ENCODE measurements at regions not wholly inside any gene's neighbourhood (a gene's known extent, or its start where the extent isn't known, plus 50 kb on each side); places are given as distances from the start of the nearest gene placed in this dataset.

DNA sequence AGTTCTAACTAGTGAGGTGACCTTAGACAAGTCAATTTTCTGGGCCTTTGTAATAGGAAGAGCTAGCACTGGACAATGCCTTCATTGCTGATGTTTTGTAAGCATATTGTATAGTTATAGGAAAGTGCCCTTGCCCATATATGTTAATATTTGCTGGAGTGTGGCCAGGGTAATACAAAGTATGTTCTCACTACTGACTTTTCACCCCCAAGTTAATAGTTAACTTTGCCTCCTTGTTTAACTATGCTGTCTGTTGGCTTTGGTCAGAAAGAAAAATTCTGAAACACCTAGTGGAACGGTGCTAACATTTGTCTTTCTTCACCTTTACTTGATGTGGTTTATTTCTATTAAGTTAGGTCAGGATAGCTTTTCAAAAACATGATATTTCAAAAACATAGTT lies 287.4 kb upstream of the CTNNB1 start:
- H3K9ac ChIP-seq (ENCODE audit: extremely low read depth, low read length, poor library complexity, severe bottlenecking): no peak overlapping the region
- Mint-ChIP-seq H3K4me3 (no peak overlapping the region), H3K27ac (no peak overlapping the region), H3K9me3 (no peaks in the 10 kb centered on the region), H3K4me1 (no peaks in the 10 kb centered on the region), H3K27me3 (ENCODE audit: insufficient read depth) (no peaks in the 10 kb centered on the region), H3K36me3 (ENCODE audit: low read depth) (no peaks in the 10 kb centered on the region)
- H3K4me3 ChIP-seq (ENCODE audit: low read length): no peak overlapping the region
- no peaks in the 10 kb centered on the region for H3K9me3 ChIP-seq (ENCODE audit: control insufficient read depth, low read length)
- TF ChIP-seq, protein P1, sequence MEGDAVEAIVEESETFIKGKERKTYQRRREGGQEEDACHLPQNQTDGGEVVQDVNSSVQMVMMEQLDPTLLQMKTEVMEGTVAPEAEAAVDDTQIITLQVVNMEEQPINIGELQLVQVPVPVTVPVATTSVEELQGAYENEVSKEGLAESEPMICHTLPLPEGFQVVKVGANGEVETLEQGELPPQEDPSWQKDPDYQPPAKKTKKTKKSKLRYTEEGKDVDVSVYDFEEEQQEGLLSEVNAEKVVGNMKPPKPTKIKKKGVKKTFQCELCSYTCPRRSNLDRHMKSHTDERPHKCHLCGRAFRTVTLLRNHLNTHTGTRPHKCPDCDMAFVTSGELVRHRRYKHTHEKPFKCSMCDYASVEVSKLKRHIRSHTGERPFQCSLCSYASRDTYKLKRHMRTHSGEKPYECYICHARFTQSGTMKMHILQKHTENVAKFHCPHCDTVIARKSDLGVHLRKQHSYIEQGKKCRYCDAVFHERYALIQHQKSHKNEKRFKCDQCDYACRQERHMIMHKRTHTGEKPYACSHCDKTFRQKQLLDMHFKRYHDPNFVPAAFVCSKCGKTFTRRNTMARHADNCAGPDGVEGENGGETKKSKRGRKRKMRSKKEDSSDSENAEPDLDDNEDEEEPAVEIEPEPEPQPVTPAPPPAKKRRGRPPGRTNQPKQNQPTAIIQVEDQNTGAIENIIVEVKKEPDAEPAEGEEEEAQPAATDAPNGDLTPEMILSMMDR (conservative IDR thresholded peaks at IDR 0.05): no peak
- WGBS, 2 experiments (ENCODE audit: insufficient coverage in 1 of 2, insufficient read length in 1 of 2): 100% methylated on average over 1 of the region's 1 CpG; no CpG with 5 or more reads in 1 of the 2 experiments
- no peaks in the 10 kb centered on the region for H3K4me1 ChIP-seq (ENCODE audit: control insufficient read depth, insufficient read depth, low read length)
- H3K27ac ChIP-seq (ENCODE audit: low read depth, low read length): no peak overlapping the region
- H3K36me3 ChIP-seq (ENCODE audit: control insufficient read depth, insufficient read depth, low read length): no peaks in the 10 kb centered on the region
- no peak for DNase-seq
- no peaks in the 10 kb centered on the region for H3K27me3 ChIP-seq (ENCODE audit: control insufficient read depth, insufficient read depth, low read length, poor library complexity, severe bottlenecking)

DNA sequence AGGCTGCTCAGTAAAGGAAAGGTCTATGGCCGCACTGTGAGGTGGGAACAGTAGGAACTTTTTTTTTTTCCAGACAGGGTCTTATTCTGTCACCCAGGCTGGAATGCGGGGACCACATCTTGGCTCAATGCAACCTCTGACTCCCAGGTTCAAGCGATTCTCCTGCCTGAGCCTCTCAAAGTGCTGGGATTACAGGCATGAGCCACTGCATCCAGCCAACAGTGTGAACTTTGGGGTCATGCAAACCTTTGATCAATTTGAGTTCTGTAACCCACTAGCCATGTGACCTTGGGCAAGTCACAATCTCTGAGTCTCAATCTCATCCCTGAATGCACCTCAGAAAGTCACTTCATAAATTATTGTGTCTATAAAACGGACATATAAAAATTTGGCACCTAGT lies 286.8 kb upstream of the CTNNB1 start:
- H3K9ac ChIP-seq (ENCODE audit: extremely low read depth, low read length, poor library complexity, severe bottlenecking): no peak overlapping the region
- Mint-ChIP-seq H3K27ac (no peak overlapping the region), H3K4me1 (no peaks in the 10 kb centered on the region), H3K27me3 (ENCODE audit: insufficient read depth) (no peaks in the 10 kb centered on the region), H3K9me3 (no peaks in the 10 kb centered on the region), H3K36me3 (ENCODE audit: low read depth) (no peaks in the 10 kb centered on the region), H3K4me3 (no peak overlapping the region)
- no peak overlapping the region for H3K27ac ChIP-seq (ENCODE audit: low read depth, low read length)
- H3K27me3 ChIP-seq (ENCODE audit: control insufficient read depth, insufficient read depth, low read length, poor library complexity, severe bottlenecking): no peaks in the 10 kb centered on the region
- TF ChIP-seq, protein P1 (conservative IDR thresholded peaks at IDR 0.05): no peak
- H3K9me3 ChIP-seq (ENCODE audit: control insufficient read depth, low read length): no peaks in the 10 kb centered on the region
- H3K4me3 ChIP-seq (ENCODE audit: low read length): no peak overlapping the region
- 89 to 97% methylated on average over 3 to 4 of the region's 4 CpGs for WGBS, 2 experiments (ENCODE audit: insufficient coverage in 1 of 2, insufficient read length in 1 of 2)
- no peaks in the 10 kb centered on the region for H3K4me1 ChIP-seq (ENCODE audit: control insufficient read depth, insufficient read depth, low read length)
- no peaks in the 10 kb centered on the region for H3K36me3 ChIP-seq (ENCODE audit: control insufficient read depth, insufficient read depth, low read length)
- DNase-seq: no peak

DNA sequence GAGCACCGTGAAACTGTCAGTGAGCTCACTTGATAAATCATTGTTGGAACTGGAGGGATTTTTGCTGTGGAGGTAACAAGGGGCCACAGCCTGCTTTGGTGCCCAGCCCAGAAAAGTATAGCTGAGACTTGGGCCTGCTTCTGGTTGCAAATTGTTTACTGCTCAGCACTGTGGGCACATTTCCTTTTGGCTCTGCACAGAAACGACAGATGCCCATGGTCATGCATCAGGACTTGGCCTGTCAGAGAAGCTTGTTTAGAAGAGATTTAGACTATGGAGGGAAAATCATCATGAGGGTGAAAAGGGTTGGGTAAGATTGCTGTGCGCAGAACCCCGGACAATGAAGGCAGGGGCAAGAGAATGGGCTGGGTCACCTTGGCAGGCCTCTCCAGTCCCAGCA lies 286.1 kb upstream of the CTNNB1 start:
- no peak for DNase-seq
- TF ChIP-seq, protein P1 (conservative IDR thresholded peaks at IDR 0.05): no peak
- no peak overlapping the region for H3K27ac Mint-ChIP-seq
- no peaks in the 10 kb centered on the region for H3K9me3 Mint-ChIP-seq
- Histone ChIP-seq H3K36me3 (ENCODE audit: control insufficient read depth, insufficient read depth, low read length) (no peaks in the 10 kb centered on the region), H3K27me3 (ENCODE audit: control insufficient read depth, insufficient read depth, low read length, poor library complexity, severe bottlenecking) (no peaks in the 10 kb centered on the region), H3K27ac (ENCODE audit: low read depth, low read length) (no peak overlapping the region), H3K9ac (ENCODE audit: extremely low read depth, low read length, poor library complexity, severe bottlenecking) (no peak overlapping the region), H3K4me3 (ENCODE audit: low read length) (no peak overlapping the region), H3K4me1 (ENCODE audit: control insufficient read depth, insufficient read depth, low read length) (no peaks in the 10 kb centered on the region), H3K9me3 (ENCODE audit: control insufficient read depth, low read length) (no peaks in the 10 kb centered on the region)
- H3K4me1 Mint-ChIP-seq: no peaks in the 10 kb centered on the region
- WGBS, 2 experiments (ENCODE audit: insufficient coverage in 1 of 2, insufficient read length in 1 of 2): 91 to 93% methylated on average over 3 to 4 of the region's 4 CpGs
- no peaks in the 10 kb centered on the region for H3K36me3 Mint-ChIP-seq (ENCODE audit: low read depth)
- no peak overlapping the region for H3K4me3 Mint-ChIP-seq
- no peaks in the 10 kb centered on the region for H3K27me3 Mint-ChIP-seq (ENCODE audit: insufficient read depth)

Data from endodermal cell (in vitro differentiated cells).